PC-3 (cell line): ENCODE measurements at regions not wholly inside any gene's neighbourhood (a gene's known extent, or its start where the extent isn't known, plus 50 kb on each side); places are given as distances from the start of the nearest gene placed in this dataset.

Experiments
- EZH2 ChIP-seq: fragments of 300-600 bp; sonication (generic); IDR thresholded peaks from one replicate; pipeline ENCODE4 v1.6.1; 2017; ENCODE audit warnings: antibody characterized with exemption, mild to moderate bottlenecking, low read length; ENCODE audit not compliant: unreplicated experiment
- EZH2phosphoT487 ChIP-seq: fragments of 300-600 bp; sonication (generic); IDR thresholded peaks from 2 replicates; pipeline ENCODE4 v1.6.1; 2018; ENCODE audit warnings: mild to moderate bottlenecking, antibody characterized with exemption, low read length, borderline replicate concordance
- TF ChIP-seq, protein P1 (sequence below): fragments of 300-600 bp; sonication (generic); conservative IDR thresholded peaks from 2 replicates; pipeline ENCODE4 v1.5.1; 2017; ENCODE audit warnings: antibody characterized with exemption, low read depth, mild to moderate bottlenecking, low read length

DNA sequence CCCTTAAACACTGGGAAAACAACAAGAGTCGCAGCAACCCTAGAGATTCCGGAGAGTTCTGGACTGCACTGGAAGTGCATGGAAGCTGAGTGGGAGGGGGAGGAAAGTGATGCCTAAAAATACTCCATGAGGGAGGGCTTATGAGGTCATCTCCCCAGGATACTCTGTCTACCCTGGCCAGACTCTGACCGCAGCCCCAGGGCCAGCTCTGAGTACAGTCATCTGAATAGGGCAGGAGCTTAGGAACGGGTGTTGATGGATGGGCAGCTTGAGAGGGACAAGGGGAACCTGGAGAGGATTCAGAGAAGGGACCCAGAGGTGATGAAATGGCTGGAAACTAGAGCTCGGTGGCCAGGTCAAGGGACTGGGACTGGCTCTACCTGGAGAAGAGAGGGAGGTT is 79.3 kb upstream of the IGFBP5 start:
- TF ChIP-seq, protein P1, sequence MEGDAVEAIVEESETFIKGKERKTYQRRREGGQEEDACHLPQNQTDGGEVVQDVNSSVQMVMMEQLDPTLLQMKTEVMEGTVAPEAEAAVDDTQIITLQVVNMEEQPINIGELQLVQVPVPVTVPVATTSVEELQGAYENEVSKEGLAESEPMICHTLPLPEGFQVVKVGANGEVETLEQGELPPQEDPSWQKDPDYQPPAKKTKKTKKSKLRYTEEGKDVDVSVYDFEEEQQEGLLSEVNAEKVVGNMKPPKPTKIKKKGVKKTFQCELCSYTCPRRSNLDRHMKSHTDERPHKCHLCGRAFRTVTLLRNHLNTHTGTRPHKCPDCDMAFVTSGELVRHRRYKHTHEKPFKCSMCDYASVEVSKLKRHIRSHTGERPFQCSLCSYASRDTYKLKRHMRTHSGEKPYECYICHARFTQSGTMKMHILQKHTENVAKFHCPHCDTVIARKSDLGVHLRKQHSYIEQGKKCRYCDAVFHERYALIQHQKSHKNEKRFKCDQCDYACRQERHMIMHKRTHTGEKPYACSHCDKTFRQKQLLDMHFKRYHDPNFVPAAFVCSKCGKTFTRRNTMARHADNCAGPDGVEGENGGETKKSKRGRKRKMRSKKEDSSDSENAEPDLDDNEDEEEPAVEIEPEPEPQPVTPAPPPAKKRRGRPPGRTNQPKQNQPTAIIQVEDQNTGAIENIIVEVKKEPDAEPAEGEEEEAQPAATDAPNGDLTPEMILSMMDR, result no peak
- TF ChIP-seq EZH2 (no peak), EZH2phosphoT487 (no peak)
